Neural progenitor cell (in vitro differentiated cells): ENCODE measurements at regions not wholly inside any gene's neighbourhood (a gene's known extent, or its start where the extent isn't known, plus 50 kb on each side); places are given as distances from the start of the nearest gene placed in this dataset.

Experiments used
- CTCF ChIP-seq: fragments of 200-600 bp; sonication (generic); IDR thresholded peaks from 2 replicates; pipeline ENCODE4 v1.5.1; 2017; ENCODE audit warnings: antibody characterized with exemption, mild to moderate bottlenecking
- EZH2 ChIP-seq: fragments of 200-600 bp; sonication (generic); IDR thresholded peaks from 2 replicates; pipeline ENCODE4 v1.6.1; 2017; ENCODE audit warnings: antibody characterized with exemption, mild to moderate bottlenecking, moderate library complexity
- EZH2phosphoT487 ChIP-seq: fragments of 200-600 bp; sonication (generic); IDR thresholded peaks from 2 replicates; pipeline ENCODE4 v1.6.1; 2017; ENCODE audit warnings: antibody characterized with exemption

DNA sequence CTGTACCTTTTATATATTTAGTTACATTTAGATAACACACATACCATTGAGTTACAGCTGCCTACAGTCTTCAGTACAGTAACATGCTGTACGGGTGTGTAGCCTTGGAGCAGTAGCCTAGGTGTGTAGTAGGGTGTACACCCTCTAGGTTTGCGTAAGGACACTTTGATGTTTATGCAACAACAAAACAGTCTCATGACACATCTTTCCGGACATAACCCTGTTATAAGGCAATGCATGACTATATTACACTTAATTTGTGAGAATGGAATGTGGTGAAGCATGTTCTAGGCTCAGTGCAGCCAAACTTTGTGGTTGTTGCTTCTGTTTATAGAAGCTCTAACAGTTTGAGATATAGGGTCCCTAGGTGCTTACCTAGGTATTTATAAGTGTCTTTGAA lies 65.4 kb downstream of the SPRY1 start:
- TF ChIP-seq CTCF (no peak), EZH2 (no peak), EZH2phosphoT487 (no peak)
